Ishikawa (cell line): ENCODE measurements at regions not wholly inside any gene's neighbourhood (a gene's known extent, or its start where the extent isn't known, plus 50 kb on each side); places are given as distances from the start of the nearest gene placed in this dataset.

Source experiments
- CEBPB ChIP-seq: IDR thresholded peaks from 2 replicates; pipeline ENCODE4 v1.6.1; 2012
- CREB1 ChIP-seq: IDR thresholded peaks from 2 replicates; pipeline ENCODE4 v1.6.1; 2012; ENCODE audit warnings: low read depth
- EGR1 ChIP-seq: IDR thresholded peaks from 2 replicates; pipeline ENCODE4 v1.6.1; 2012
- EP300 ChIP-seq: IDR thresholded peaks from 2 replicates; pipeline ENCODE4 v1.6.1; 2012; ENCODE audit warnings: borderline replicate concordance
- FOXM1 ChIP-seq: IDR thresholded peaks from 2 replicates; pipeline ENCODE4 v1.6.1; 2012; ENCODE audit warnings: low read depth, borderline replicate concordance
- MAX ChIP-seq: IDR thresholded peaks from 2 replicates; pipeline ENCODE4 v1.6.1; 2012
- NFIC ChIP-seq: IDR thresholded peaks from 2 replicates; pipeline ENCODE4 v1.6.1; 2012
- RAD21 ChIP-seq: IDR thresholded peaks from 2 replicates; pipeline ENCODE4 v1.6.1; 2012; ENCODE audit warnings: low read depth
- TAF1 ChIP-seq: IDR thresholded peaks from 2 replicates; pipeline ENCODE4 v1.6.1; 2012; ENCODE audit warnings: low read depth, mild to moderate bottlenecking
- TCF12 ChIP-seq: IDR thresholded peaks from 2 replicates; pipeline ENCODE4 v1.6.1; 2012; ENCODE audit warnings: low read depth
- TEAD4 ChIP-seq: IDR thresholded peaks from 2 replicates; pipeline ENCODE4 v1.6.1; 2012
- YY1 ChIP-seq: IDR thresholded peaks from 2 replicates; pipeline ENCODE4 v1.6.1; 2012; ENCODE audit warnings: low read depth
- ZBTB7A ChIP-seq: IDR thresholded peaks from 2 replicates; pipeline ENCODE4 v1.6.1; 2012; ENCODE audit warnings: low read depth
- TF ChIP-seq, protein P1 (sequence below): IDR thresholded peaks from 2 replicates; pipeline ENCODE4 v1.6.1; 2012
- TF ChIP-seq, protein P2 (sequence below): IDR thresholded peaks from 2 replicates; pipeline ENCODE4 v1.6.1; 2012; ENCODE audit warnings: low read depth, mild to moderate bottlenecking

DNA sequence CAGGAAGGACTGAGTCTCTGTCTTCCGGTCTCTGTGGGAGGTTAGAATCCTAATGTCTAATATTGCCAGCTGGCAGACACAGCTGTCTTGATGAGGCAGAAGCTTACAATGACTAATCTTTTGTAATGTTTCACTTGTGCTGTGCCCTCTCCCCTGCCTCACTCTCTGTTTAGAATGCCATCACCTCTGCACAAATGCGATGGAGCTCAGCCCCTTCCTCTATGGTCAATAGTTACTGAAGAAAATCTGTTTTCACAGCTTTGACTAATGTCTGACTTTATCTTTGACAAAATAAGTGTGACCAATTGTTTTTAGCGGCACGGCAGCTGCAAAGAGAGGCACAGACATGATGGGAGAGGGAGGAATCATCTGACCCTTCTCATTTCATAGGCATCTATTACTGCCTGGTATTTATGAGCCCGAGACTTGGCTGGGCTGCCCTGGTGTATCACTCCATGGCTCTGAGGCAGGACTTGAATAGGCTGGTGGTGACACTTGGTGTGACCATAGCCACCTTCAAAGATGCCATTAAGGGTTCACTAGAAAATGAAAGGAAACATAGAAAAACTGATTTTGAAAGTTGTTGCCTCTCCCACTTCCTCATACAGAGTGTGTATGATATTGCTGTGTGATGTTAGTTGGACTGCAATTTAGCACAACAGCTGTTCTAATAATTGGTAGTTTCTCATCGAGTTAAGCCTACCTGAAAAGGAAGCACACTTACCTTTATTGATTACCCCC lies 163.2 kb upstream of the NBPF11 start:
- TF ChIP-seq FOXM1, result no peak
- no peak for TF ChIP-seq ZBTB7A
- no peak for TF ChIP-seq EGR1
- TF ChIP-seq CEBPB, result no peak
- no peak for TF ChIP-seq TCF12
- TF ChIP-seq NFIC, result no peak
- no peak for TF ChIP-seq TAF1
- TF ChIP-seq YY1, result no peak
- no peak for TF ChIP-seq MAX
- no peak for TF ChIP-seq EP300
- TF ChIP-seq, protein P1, sequence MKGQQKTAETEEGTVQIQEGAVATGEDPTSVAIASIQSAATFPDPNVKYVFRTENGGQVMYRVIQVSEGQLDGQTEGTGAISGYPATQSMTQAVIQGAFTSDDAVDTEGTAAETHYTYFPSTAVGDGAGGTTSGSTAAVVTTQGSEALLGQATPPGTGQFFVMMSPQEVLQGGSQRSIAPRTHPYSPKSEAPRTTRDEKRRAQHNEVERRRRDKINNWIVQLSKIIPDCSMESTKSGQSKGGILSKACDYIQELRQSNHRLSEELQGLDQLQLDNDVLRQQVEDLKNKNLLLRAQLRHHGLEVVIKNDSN, result no peak
- no peak for TF ChIP-seq CREB1
- TF ChIP-seq, protein P2, sequence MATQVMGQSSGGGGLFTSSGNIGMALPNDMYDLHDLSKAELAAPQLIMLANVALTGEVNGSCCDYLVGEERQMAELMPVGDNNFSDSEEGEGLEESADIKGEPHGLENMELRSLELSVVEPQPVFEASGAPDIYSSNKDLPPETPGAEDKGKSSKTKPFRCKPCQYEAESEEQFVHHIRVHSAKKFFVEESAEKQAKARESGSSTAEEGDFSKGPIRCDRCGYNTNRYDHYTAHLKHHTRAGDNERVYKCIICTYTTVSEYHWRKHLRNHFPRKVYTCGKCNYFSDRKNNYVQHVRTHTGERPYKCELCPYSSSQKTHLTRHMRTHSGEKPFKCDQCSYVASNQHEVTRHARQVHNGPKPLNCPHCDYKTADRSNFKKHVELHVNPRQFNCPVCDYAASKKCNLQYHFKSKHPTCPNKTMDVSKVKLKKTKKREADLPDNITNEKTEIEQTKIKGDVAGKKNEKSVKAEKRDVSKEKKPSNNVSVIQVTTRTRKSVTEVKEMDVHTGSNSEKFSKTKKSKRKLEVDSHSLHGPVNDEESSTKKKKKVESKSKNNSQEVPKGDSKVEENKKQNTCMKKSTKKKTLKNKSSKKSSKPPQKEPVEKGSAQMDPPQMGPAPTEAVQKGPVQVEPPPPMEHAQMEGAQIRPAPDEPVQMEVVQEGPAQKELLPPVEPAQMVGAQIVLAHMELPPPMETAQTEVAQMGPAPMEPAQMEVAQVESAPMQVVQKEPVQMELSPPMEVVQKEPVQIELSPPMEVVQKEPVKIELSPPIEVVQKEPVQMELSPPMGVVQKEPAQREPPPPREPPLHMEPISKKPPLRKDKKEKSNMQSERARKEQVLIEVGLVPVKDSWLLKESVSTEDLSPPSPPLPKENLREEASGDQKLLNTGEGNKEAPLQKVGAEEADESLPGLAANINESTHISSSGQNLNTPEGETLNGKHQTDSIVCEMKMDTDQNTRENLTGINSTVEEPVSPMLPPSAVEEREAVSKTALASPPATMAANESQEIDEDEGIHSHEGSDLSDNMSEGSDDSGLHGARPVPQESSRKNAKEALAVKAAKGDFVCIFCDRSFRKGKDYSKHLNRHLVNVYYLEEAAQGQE, result no peak
- TF ChIP-seq RAD21, result no peak
- TF ChIP-seq TEAD4, result no peak

DNA sequence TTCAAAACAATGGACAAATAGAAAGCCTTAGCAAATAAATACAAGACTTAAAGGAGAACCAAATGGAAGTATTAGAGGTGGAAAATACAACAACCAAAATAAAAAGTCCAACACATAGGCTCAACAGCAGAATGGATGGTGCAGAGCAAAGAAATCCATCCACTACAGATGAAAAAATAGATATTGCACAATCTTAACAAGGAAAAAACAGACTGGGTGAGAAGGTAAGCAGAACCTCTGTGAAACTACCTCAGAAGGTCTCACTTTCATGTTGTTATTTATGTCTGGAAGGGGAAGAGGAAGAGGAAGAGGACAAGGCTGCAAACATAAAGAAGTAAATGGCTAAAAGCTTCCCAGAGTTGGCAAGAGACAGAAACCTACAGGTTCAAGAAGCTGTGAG lies 158.7 kb upstream of the NBPF11 start:
- TF ChIP-seq CEBPB (0 out of 2 replicates have a peak, but pooled peaks have one; percentile 23), NFIC (no peak)

DNA sequence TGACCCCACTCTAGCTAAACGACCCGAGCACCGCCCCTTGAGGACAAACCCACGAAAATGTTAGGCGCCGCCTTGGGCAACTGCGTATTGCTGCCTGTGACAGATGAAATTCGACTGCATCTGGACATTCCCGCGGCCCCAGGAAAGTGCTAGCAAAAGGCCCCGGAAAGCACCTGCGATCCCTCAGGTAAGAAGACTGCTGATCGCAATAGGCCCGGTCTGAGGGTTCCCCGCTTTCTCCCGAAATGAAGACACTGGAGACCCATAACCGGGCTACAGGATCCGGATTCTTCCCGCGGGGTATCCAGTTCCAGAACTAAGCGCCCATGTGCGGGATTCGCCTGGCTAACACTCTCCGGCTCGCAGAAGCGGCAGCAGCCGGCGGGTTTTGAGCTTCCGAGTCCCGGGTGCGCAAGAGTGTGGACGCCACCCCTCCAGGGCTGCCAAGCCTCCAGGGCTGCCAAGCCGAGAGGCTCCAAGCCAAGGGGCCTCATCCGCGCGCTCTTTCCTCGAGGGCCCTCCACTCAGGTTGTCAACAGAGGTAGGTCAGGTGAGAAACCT lies 157.9 kb upstream of the NBPF11 start:
- TF ChIP-seq EGR1 (no peak), YY1 (no peak), CREB1 (no peak), NFIC (no peak), FOXM1 (no peak), EP300 (no peak), MAX (no peak), RAD21 (no peak), TCF12 (no peak), CEBPB (no peak), TEAD4 (no peak), TAF1 (no peak), ZBTB7A (no peak)
- TF ChIP-seq, protein P2, result no peak
- TF ChIP-seq, protein P1, result no peak

DNA sequence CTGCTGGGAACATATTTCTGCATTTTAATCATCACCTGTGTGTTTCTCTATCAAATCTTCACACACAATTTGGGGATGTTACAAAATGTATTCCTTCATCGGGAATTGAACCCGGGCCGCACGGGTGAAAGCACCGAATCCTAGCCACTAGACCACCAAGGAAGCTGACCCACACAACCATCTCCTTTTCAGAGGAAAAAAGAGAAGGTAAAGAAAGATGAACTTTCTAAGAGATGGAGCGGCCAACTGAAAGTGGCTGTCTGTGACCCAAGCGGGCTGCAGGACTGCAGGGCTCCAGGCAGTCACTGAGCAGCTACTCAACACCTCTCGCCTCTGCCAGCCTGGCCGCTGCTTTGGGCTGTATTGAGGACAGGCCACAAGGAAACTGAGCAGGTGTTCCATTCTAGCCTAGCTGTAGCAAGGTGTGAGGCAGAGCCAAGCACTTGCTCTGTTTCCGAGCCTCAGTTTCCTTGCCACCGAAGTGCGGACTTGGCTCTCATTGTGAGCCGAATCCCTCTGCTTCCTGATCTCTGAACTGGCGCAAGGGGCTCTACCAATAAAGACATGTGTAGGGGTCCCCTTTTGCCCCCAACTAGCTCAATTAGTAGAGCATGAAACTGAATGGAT lies 156.9 kb upstream of the NBPF11 start:
- TF ChIP-seq EP300, result no peak
- TF ChIP-seq CREB1, result no peak
- no peak for TF ChIP-seq CEBPB
- no peak for TF ChIP-seq NFIC
- no peak for TF ChIP-seq TCF12
- TF ChIP-seq, protein P2, result no peak
- no peak for TF ChIP-seq TEAD4
- no peak for TF ChIP-seq TAF1
- no peak for TF ChIP-seq YY1
- TF ChIP-seq MAX, result no peak
